GM23338 (cell line): ENCODE measurements at regions not wholly inside any gene's neighbourhood (a gene's known extent, or its start where the extent isn't known, plus 50 kb on each side); places are given as distances from the start of the nearest gene placed in this dataset.

Experiments
- ATAC-seq: fragments of 200-7000 bp; cut with Tn5 transposase; 3 replicates; pipeline ENCODE4 v1.9.1; 2020
- DNase-seq: peaks from one replicate; pipeline ENCODE4 v3.0.0-alpha.2; 2015; ENCODE audit warnings: low spot score
- H2AFZ ChIP-seq: fragments of 200-600 bp; sonication (generic); 2 replicates; pipeline ENCODE4 v1.8.0; 2016; ENCODE audit warnings: antibody characterized with exemption, mild to moderate bottlenecking, moderate library complexity
- H3F3A ChIP-seq: fragments of 200-600 bp; sonication (generic); replicated peaks from 2 replicates; pipeline ENCODE4 v1.8.0; 2017; ENCODE audit warnings: antibody characterized with exemption, mixed run types, low read depth
- H3K27ac ChIP-seq: fragments of 200-600 bp; sonication (generic); 2 replicates; pipeline ENCODE4 v1.6.1; 2016; ENCODE audit warnings: low read depth
- H3K27me3 ChIP-seq: fragments of 200-600 bp; sonication (generic); 2 replicates; pipeline ENCODE4 v1.8.0; 2016; ENCODE audit warnings: mild to moderate bottlenecking, mixed run types, moderate library complexity; ENCODE audit not compliant: insufficient read depth
- H3K36me3 ChIP-seq: fragments of 200-600 bp; sonication (generic); 2 replicates; pipeline ENCODE4 v1.8.0; 2016; ENCODE audit warnings: mild to moderate bottlenecking; ENCODE audit not compliant: insufficient read depth
- H3K4me1 ChIP-seq: fragments of 200-600 bp; sonication (generic); 2 replicates; pipeline ENCODE4 v1.8.0; 2016; ENCODE audit warnings: mild to moderate bottlenecking, moderate library complexity; ENCODE audit not compliant: insufficient read depth
- H3K4me2 ChIP-seq: fragments of 200-600 bp; sonication (generic); 2 replicates; pipeline ENCODE4 v1.7.1; 2017; ENCODE audit warnings: mixed run types
- H3K4me3 ChIP-seq: fragments of 200-600 bp; sonication (generic); 2 replicates; pipeline ENCODE4 v1.6.1; 2016; ENCODE audit warnings: mixed run types
- H3K79me2 ChIP-seq: fragments of 200-600 bp; sonication (generic); replicated peaks from 2 replicates; pipeline ENCODE4 v1.8.0; 2017; ENCODE audit warnings: mild to moderate bottlenecking; ENCODE audit not compliant: insufficient read depth
- H3K9me2 ChIP-seq: fragments of 200-600 bp; sonication (generic); 2 replicates; pipeline ENCODE4 v1.8.0; 2017; ENCODE audit not compliant: insufficient read depth
- H4K20me1 ChIP-seq: fragments of 200-600 bp; sonication (generic); replicated peaks from 2 replicates; pipeline ENCODE4 v1.8.0; 2017; ENCODE audit warnings: mild to moderate bottlenecking; ENCODE audit not compliant: insufficient read depth
- H3K27ac Mint-ChIP-seq: 2 replicates; pipeline ENCODE4 v1.8.0; 2020; ENCODE audit warnings: inconsistent platforms, mild to moderate bottlenecking, moderate library complexity, mixed read lengths
- H3K27me3 Mint-ChIP-seq: 3 replicates; pipeline ENCODE4 v1.8.0; 2022; ENCODE audit warnings: low read depth, mild to moderate bottlenecking, moderate library complexity, mixed read lengths, inconsistent platforms; ENCODE audit not compliant: insufficient read depth, poor library complexity
- H3K36me3 Mint-ChIP-seq: 3 replicates; pipeline ENCODE4 v1.8.0; 2021; ENCODE audit warnings: low read depth, mild to moderate bottlenecking, inconsistent platforms, moderate library complexity, mixed read lengths
- H3K4me1 Mint-ChIP-seq: 3 replicates; pipeline ENCODE4 v1.8.0; 2020; ENCODE audit warnings: mild to moderate bottlenecking, inconsistent platforms, mixed read lengths
- H3K4me3 Mint-ChIP-seq: 3 replicates; pipeline ENCODE4 v1.8.0; 2021; ENCODE audit warnings: moderate library complexity, mild to moderate bottlenecking, inconsistent platforms, mixed read lengths
- H3K9me3 Mint-ChIP-seq: 3 replicates; pipeline ENCODE4 v1.8.0; 2020; ENCODE audit warnings: moderate library complexity, mild to moderate bottlenecking, inconsistent platforms, mixed read lengths
- CREB1 ChIP-seq: fragments of 250-450 bp; sonication (Bioruptor Pico); IDR thresholded peaks from 2 replicates; pipeline ENCODE4 v1.5.0; 2020; ENCODE audit warnings: low read depth, mild to moderate bottlenecking, moderate library complexity
- CTCF ChIP-seq, 2 experiments: fragments of 200-600 bp in 1 of 2; sonication (generic) in 1 of 2; conservative IDR thresholded peaks; 2 replicates each; pipeline versions ENCODE4 v1.5.1 to v1.6.1; 2016 to 2017; ENCODE audit warnings: antibody characterized with exemption in 2 of 2, low read depth in 2 of 2, mild to moderate bottlenecking in 2 of 2, moderate library complexity in 1 of 2
- ETS1 ChIP-seq: IDR thresholded peaks from 2 replicates; pipeline ENCODE4 v1.6.1; 2016; ENCODE audit warnings: antibody characterized with exemption
- EZH2 ChIP-seq: fragments of 200-600 bp; sonication (generic); IDR thresholded peaks from one replicate; pipeline ENCODE4 v1.8.0; 2017; ENCODE audit warnings: antibody characterized with exemption, mild to moderate bottlenecking, low read depth; ENCODE audit not compliant: unreplicated experiment
- EZH2phosphoT487 ChIP-seq: fragments of 200-600 bp; sonication (generic); IDR thresholded peaks from one replicate; pipeline ENCODE4 v1.8.1; 2018; ENCODE audit warnings: antibody characterized with exemption; ENCODE audit not compliant: unreplicated experiment
- JUNB ChIP-seq: IDR thresholded peaks from one replicate; pipeline ENCODE4 v1.6.1; 2016; ENCODE audit warnings: antibody characterized with exemption; ENCODE audit not compliant: unreplicated experiment
- NANOG ChIP-seq: IDR thresholded peaks from 2 replicates; pipeline ENCODE4 v1.6.1; 2016; ENCODE audit warnings: antibody characterized with exemption, borderline replicate concordance
- POLR2AphosphoS5 ChIP-seq: IDR thresholded peaks from 2 replicates; pipeline ENCODE4 v1.6.1; 2016; ENCODE audit warnings: antibody characterized with exemption, low read depth
- REST ChIP-seq: IDR thresholded peaks from one replicate; pipeline ENCODE4 v1.6.1; 2018; ENCODE audit warnings: antibody characterized with exemption; ENCODE audit not compliant: unreplicated experiment
- STAT1 ChIP-seq: IDR thresholded peaks from one replicate; pipeline ENCODE4 v1.6.1; 2016; ENCODE audit warnings: antibody characterized with exemption; ENCODE audit not compliant: unreplicated experiment
- ZNF114 ChIP-seq: fragments of 250-450 bp; sonication (Bioruptor Pico); IDR thresholded peaks from 2 replicates; pipeline ENCODE4 v1.5.0; 2020; ENCODE audit warnings: mild to moderate bottlenecking, moderate library complexity
- ZNF331 ChIP-seq: fragments of 250-450 bp; sonication (Bioruptor Pico); IDR thresholded peaks from 2 replicates; pipeline ENCODE4 v1.5.0; 2020; ENCODE audit warnings: low read depth, mild to moderate bottlenecking, moderate library complexity
- ZNF462 ChIP-seq: fragments of 250-450 bp; sonication (Bioruptor Pico); IDR thresholded peaks from 2 replicates; pipeline ENCODE4 v1.5.0; 2020; ENCODE audit warnings: mild to moderate bottlenecking, moderate library complexity

GRCh38 chrX:41001327-41001726, 83.9 kb upstream of the USP9X start:
- no peak overlapping the region for H3K4me3 ChIP-seq
- H3K27ac ChIP-seq: no peak overlapping the region
- H3K4me3 Mint-ChIP-seq: no peak overlapping the region
- ATAC-seq (no peak), DNase-seq (no peak)
- no peaks in the 10 kb centered on the region for H3K9me3 Mint-ChIP-seq
- no peaks in the 10 kb centered on the region for H3F3A ChIP-seq
- TF ChIP-seq CREB1 (CRISPR knock-in tag) (no peak), CTCF (conservative IDR thresholded peaks at IDR 0.05; ENCODE audit: low read depth in 2 of 2) (no peak), JUNB (no peak), REST (no peak), EZH2 (no peak), ETS1 (no peak), NANOG (no peak), ZNF114 (CRISPR knock-in tag) (no peak), ZNF462 (CRISPR knock-in tag) (no peak), POLR2AphosphoS5 (no peak), EZH2phosphoT487 (no peak), STAT1 (no peak), ZNF331 (CRISPR knock-in tag) (no peak)
- H3K4me2 ChIP-seq: no peak overlapping the region
- H3K36me3 ChIP-seq: no peaks in the 10 kb centered on the region
- no peaks in the 10 kb centered on the region for H3K27me3 ChIP-seq
- peaks cover 4% of the 10 kb centered on the region; the same call in 1 of the 2 replicates for H3K4me1 ChIP-seq
- H3K79me2 ChIP-seq: no peaks in the 10 kb centered on the region
- H2AFZ ChIP-seq: no peak overlapping the region
- no peaks in the 10 kb centered on the region for H4K20me1 ChIP-seq
- peaks cover 17% of the 10 kb centered on the region for H3K4me1 Mint-ChIP-seq
- no peaks in the 10 kb centered on the region for H3K27me3 Mint-ChIP-seq
- no peaks in the 10 kb centered on the region for H3K9me2 ChIP-seq
- no peaks in the 10 kb centered on the region for H3K36me3 Mint-ChIP-seq
- no peak overlapping the region for H3K27ac Mint-ChIP-seq
